ENCODE measurements at regions not wholly inside any gene's neighbourhood (a gene's known extent, or its start where the extent isn't known, plus 50 kb on each side); places are given as distances from the start of the nearest gene placed in this dataset.

DNA sequence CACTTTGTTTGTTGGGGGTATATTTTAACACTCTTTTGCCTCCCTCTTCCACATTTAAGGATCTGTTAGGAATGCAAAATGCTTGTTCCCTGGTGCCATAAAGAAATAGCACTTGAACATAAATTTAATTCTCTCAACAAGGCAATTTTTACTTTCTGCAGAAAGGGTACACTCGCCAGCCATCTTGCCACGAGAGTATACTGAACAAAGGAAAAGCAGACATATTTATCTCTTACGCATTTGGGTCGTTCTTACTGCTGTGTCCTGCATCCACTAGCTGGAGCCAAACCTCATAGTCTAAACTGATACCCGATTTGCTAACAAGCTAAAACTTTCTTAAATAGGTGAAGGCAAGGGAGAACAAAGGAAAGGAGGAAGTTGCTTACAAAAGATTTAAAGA is 129.5 kb downstream of the B3GNT2 start:
- H3K4me2 ChIP-seq (ENCODE audit: low read length) = no peak overlapping the region
- no peaks in the 10 kb centered on the region for H3K79me2 ChIP-seq (ENCODE audit: insufficient read depth, low read length)
- DNase-seq (ENCODE audit: low read depth, low spot score) (no peak), ATAC-seq (no peak)
- H3K4me3 ChIP-seq (replicated peaks in 1 of 2; ENCODE audit: low read depth in 1 of 2, low read length in 2 of 2) = no peak overlapping the region
- no peak overlapping the region for H2AFZ ChIP-seq (ENCODE audit: low read depth, low read length, poor library complexity, severe bottlenecking)
- ChIA-PET RAD21 (ENCODE audit: low non-redundant PET in 1 of 2, low total read pairs in 2 of 2, uncharacterized antibody in 2 of 2, unreplicated experiment in 2 of 2) (no interaction called here), POLR2A (no interaction called here), CTCF (no interaction called here)
- no peak overlapping the region for H3K9ac ChIP-seq (ENCODE audit: low read length)
- intact Hi-C loops (cut with micrococcal nuclease) = no loop called here
- no TSS peak for BruUV-seq (replicated peaks)
- no peaks in the 10 kb centered on the region for H3K27me3 ChIP-seq (ENCODE audit: insufficient read depth, low read length)
- H3K9me3 ChIP-seq (ENCODE audit: control insufficient read depth in 1 of 2, insufficient read depth in 1 of 2, low read depth in 1 of 2, low read length in 2 of 2) = no peaks in the 10 kb centered on the region; a peak in 1 of 4 replicates
- H3K36me3 ChIP-seq (ENCODE audit: control insufficient read depth in 1 of 2, insufficient read depth in 2 of 2, low read length in 2 of 2) = no peaks in the 10 kb centered on the region
- H3K27ac ChIP-seq (ENCODE audit: low read depth, low read length) = no peak overlapping the region
- TF ChIP-seq CBX3 (IDR thresholded peaks at IDR 0.05; ENCODE audit: low read depth) = 0 out of 2 replicates have a peak, but pooled peaks have one; percentile 54
- no peak for TF ChIP-seq SIN3A (IDR thresholded peaks at IDR 0.05; ENCODE audit: low read depth)
- H4K20me1 ChIP-seq (ENCODE audit: insufficient read depth) = no peaks in the 10 kb centered on the region
- no peaks in the 10 kb centered on the region for H3K9me2 ChIP-seq (ENCODE audit: insufficient read depth)
- H3K4me1 ChIP-seq (ENCODE audit: control insufficient read depth in 1 of 2, insufficient read depth in 2 of 2, low read length in 2 of 2) = no peaks in the 10 kb centered on the region

GRCh38 chr2:62321380-62322289 is 125.7 kb downstream of the B3GNT2 start:
- BruUV-seq (replicated peaks) = no TSS peak
- Histone ChIP-seq H3K9ac (ENCODE audit: low read length) (no peak overlapping the region), H3K4me3 (replicated peaks in 1 of 2; ENCODE audit: low read depth in 1 of 2, low read length in 2 of 2) (no peak overlapping the region), H3K79me2 (ENCODE audit: insufficient read depth, low read length) (no peaks in the 10 kb centered on the region), H2AFZ (ENCODE audit: low read depth, low read length, poor library complexity, severe bottlenecking) (no peak overlapping the region), H3K4me2 (ENCODE audit: low read length) (no peak overlapping the region), H3K9me3 (ENCODE audit: control insufficient read depth in 1 of 2, insufficient read depth in 1 of 2, low read depth in 1 of 2, low read length in 2 of 2) (no peaks in the 10 kb centered on the region; a peak in 1 of 4 replicates), H3K27ac (ENCODE audit: low read depth, low read length) (no peak overlapping the region), H3K27me3 (ENCODE audit: insufficient read depth, low read length) (no peaks in the 10 kb centered on the region), H3K9me2 (ENCODE audit: insufficient read depth) (no peaks in the 10 kb centered on the region), H3K36me3 (ENCODE audit: control insufficient read depth in 1 of 2, insufficient read depth in 2 of 2, low read length in 2 of 2) (no peaks in the 10 kb centered on the region), H3K4me1 (ENCODE audit: control insufficient read depth in 1 of 2, insufficient read depth in 2 of 2, low read length in 2 of 2) (no peaks in the 10 kb centered on the region), H4K20me1 (ENCODE audit: insufficient read depth) (no peaks in the 10 kb centered on the region)
- ChIA-PET POLR2A (no interaction called here), RAD21 (ENCODE audit: low non-redundant PET in 1 of 2, low total read pairs in 2 of 2, uncharacterized antibody in 2 of 2, unreplicated experiment in 2 of 2) (no interaction called here), CTCF (no interaction called here)
- DNase-seq (ENCODE audit: low read depth, low spot score) (no peak), ATAC-seq (no peak)
- intact Hi-C loops (cut with micrococcal nuclease) = no loop called here
- TF ChIP-seq ELF1 (IDR thresholded peaks at IDR 0.05; ENCODE audit: borderline replicate concordance, low read depth) = no peak
- no peak for TF ChIP-seq YY1 (IDR thresholded peaks at IDR 0.05; ENCODE audit: extremely low read depth, insufficient replicate concordance, low read depth, low read length)
- TF ChIP-seq ATF3 (IDR thresholded peaks at IDR 0.05) = no peak
- no peak for TF ChIP-seq EZH2 (IDR thresholded peaks at IDR 0.05)
- TF ChIP-seq, protein P1, sequence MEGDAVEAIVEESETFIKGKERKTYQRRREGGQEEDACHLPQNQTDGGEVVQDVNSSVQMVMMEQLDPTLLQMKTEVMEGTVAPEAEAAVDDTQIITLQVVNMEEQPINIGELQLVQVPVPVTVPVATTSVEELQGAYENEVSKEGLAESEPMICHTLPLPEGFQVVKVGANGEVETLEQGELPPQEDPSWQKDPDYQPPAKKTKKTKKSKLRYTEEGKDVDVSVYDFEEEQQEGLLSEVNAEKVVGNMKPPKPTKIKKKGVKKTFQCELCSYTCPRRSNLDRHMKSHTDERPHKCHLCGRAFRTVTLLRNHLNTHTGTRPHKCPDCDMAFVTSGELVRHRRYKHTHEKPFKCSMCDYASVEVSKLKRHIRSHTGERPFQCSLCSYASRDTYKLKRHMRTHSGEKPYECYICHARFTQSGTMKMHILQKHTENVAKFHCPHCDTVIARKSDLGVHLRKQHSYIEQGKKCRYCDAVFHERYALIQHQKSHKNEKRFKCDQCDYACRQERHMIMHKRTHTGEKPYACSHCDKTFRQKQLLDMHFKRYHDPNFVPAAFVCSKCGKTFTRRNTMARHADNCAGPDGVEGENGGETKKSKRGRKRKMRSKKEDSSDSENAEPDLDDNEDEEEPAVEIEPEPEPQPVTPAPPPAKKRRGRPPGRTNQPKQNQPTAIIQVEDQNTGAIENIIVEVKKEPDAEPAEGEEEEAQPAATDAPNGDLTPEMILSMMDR (IDR thresholded peaks at IDR 0.05 in 2 of 3, conservative IDR thresholded peaks at IDR 0.05 in 1 of 3; ENCODE audit: borderline replicate concordance in 1 of 3, insufficient read depth in 1 of 3, low read depth in 2 of 3, low read length in 2 of 3) = no peak
- no peak for TF ChIP-seq EGR1 (IDR thresholded peaks at IDR 0.05; ENCODE audit: low read depth)
- TF ChIP-seq CEBPB (IDR thresholded peaks at IDR 0.05; ENCODE audit: low read depth) = no peak
- no peak for TF ChIP-seq JUND (IDR thresholded peaks at IDR 0.05)
- TF ChIP-seq POLR2AphosphoS5 (IDR thresholded peaks at IDR 0.05; ENCODE audit: low read depth, low read length) = no peak
- no peak for TF ChIP-seq SP1 (IDR thresholded peaks at IDR 0.05; ENCODE audit: low read depth)
- TF ChIP-seq, protein P2, sequence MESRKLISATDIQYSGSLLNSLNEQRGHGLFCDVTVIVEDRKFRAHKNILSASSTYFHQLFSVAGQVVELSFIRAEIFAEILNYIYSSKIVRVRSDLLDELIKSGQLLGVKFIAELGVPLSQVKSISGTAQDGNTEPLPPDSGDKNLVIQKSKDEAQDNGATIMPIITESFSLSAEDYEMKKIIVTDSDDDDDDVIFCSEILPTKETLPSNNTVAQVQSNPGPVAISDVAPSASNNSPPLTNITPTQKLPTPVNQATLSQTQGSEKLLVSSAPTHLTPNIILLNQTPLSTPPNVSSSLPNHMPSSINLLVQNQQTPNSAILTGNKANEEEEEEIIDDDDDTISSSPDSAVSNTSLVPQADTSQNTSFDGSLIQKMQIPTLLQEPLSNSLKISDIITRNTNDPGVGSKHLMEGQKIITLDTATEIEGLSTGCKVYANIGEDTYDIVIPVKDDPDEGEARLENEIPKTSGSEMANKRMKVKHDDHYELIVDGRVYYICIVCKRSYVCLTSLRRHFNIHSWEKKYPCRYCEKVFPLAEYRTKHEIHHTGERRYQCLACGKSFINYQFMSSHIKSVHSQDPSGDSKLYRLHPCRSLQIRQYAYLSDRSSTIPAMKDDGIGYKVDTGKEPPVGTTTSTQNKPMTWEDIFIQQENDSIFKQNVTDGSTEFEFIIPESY (IDR thresholded peaks at IDR 0.05; ENCODE audit: extremely low read depth, insufficient replicate concordance, low read length) = no peak
- no peak for TF ChIP-seq SRF (IDR thresholded peaks at IDR 0.05; ENCODE audit: low read depth)
- no peak for TF ChIP-seq ZFX (IDR thresholded peaks at IDR 0.05)
- no peak for TF ChIP-seq MAX (IDR thresholded peaks at IDR 0.05)
- TF ChIP-seq RAD21 (IDR thresholded peaks at IDR 0.05; ENCODE audit: low read depth) = no peak

Data from HCT116 (cell line).